HepG2 (cell line): ENCODE measurements at regions not wholly inside any gene's neighbourhood (a gene's known extent, or its start where the extent isn't known, plus 50 kb on each side); places are given as distances from the start of the nearest gene placed in this dataset.

Experiments
- ATAC-seq: fragments of 200-7000 bp; cut with Tn5 transposase; 3 replicates; pipeline ENCODE4 v1.9.1; 2020; ENCODE audit warnings: mild to moderate bottlenecking, moderate library complexity
- BruUV-seq: library from RNA; stranded (reverse); fragments of 400-500 nt; replicated peaks from 2 replicates; lab custom pipeline; 2021; lab: Mats Ljungman, UMichigan
- CTCF ChIA-PET: fragments of 300-600 bp; formaldehyde crosslinking; extraction: SDS; loops from one replicate; lab custom pipeline; 2021; ENCODE audit warnings: low total read pairs, inconsistent platforms, low intra/inter-chr PET ratio; lab: Yijun Ruan, JAX
- POLR2A ChIA-PET: fragments of 350-600 bp; sonication (Branson Sonifier 250); formaldehyde crosslinking; loops from one replicate; lab custom pipeline; 2020; ENCODE audit warnings: antibody characterized with exemption, inconsistent platforms; lab: Yijun Ruan, JAX
- DNase-seq: peaks from one replicate; pipeline ENCODE4 v3.0.0-alpha.2; 2015; ENCODE audit warnings: low spot score
- FAIRE-seq: peaks from 3 replicates; lab custom pipeline; 2011; peaks lifted over from hg19 to GRCh38; lab: Jason Lieb, UNC
- H2AFZ ChIP-seq: one replicate; pipeline ENCODE4 v1.6.1; 2011; ENCODE audit warnings: low read length, inconsistent platforms
- H3K27ac ChIP-seq: fragments of 300-600 bp; 3 replicates; pipeline ENCODE4 v1.8.0; 2011; ENCODE audit warnings: mixed run types, mild to moderate bottlenecking, mixed read lengths, low read length, inconsistent platforms; ENCODE audit not compliant: insufficient read depth; ENCODE audit errors: extremely low read length
- H3K27me3 ChIP-seq, 2 experiments: fragments of 200-600 bp in 1 of 2; 2 replicates in 1 of 2; 3 replicates in 1 of 2; pipeline versions ENCODE4 v1.6.0 to v1.8.0; 2011; ENCODE audit warnings: low read length in 2 of 2, mild to moderate bottlenecking in 2 of 2, moderate library complexity in 2 of 2, inconsistent platforms in 1 of 2; ENCODE audit not compliant: insufficient read depth in 2 of 2, control insufficient read depth in 1 of 2
- H3K36me3 ChIP-seq, 2 experiments: fragments of 200-600 bp in 1 of 2; replicated peaks in 1 of 2; 2 replicates in 1 of 2; 3 replicates in 1 of 2; pipeline versions ENCODE4 v1.5.1 to v1.8.0; 2011; ENCODE audit warnings: low read length in 2 of 2, inconsistent platforms in 1 of 2; ENCODE audit not compliant: insufficient read depth in 2 of 2, control insufficient read depth in 1 of 2
- H3K4me1 ChIP-seq: 2 replicates; pipeline ENCODE4 v1.5.1; 2012; ENCODE audit warnings: low read length, inconsistent platforms; ENCODE audit not compliant: insufficient read depth
- H3K4me2 ChIP-seq: 2 replicates; pipeline ENCODE4 v1.6.0; 2011; ENCODE audit warnings: low read depth, low read length, inconsistent platforms
- H3K4me3 ChIP-seq, 3 experiments: fragments of 200-600 bp in 1 of 3; sonication (generic), shearing (Covaris generic) in 1 of 3; replicated peaks in 1 of 3; 2 replicates each; pipeline ENCODE4 v1.5.1; 2011 to 2016; ENCODE audit warnings: low read length in 3 of 3, inconsistent platforms in 2 of 3, low read depth in 2 of 3, mild to moderate bottlenecking in 2 of 3, control low read depth in 1 of 3, mixed read lengths in 1 of 3; ENCODE audit not compliant: insufficient read depth in 1 of 3
- H3K79me2 ChIP-seq: one replicate; pipeline ENCODE4 v1.6.1; 2011; ENCODE audit warnings: low read length, inconsistent platforms; ENCODE audit not compliant: insufficient read depth
- H3K9ac ChIP-seq: 2 replicates; pipeline ENCODE4 v1.6.0; 2011; ENCODE audit warnings: mild to moderate bottlenecking, low read depth, low read length, inconsistent platforms; ENCODE audit not compliant: insufficient read depth
- H3K9me3 ChIP-seq: 2 replicates; pipeline ENCODE4 v1.5.1; 2012; ENCODE audit warnings: mild to moderate bottlenecking, low read length
- H4K20me1 ChIP-seq: 2 replicates; pipeline ENCODE4 v1.6.0; 2011; ENCODE audit warnings: inconsistent platforms, mild to moderate bottlenecking, low read length, moderate library complexity; ENCODE audit not compliant: insufficient read depth
- CENPT ChIP-seq: sonication (generic); formaldehyde crosslinking; IDR thresholded peaks from 2 replicates; pipeline ENCODE4 v1.8.0; 2022; ENCODE audit warnings: low read depth, mild to moderate bottlenecking, moderate library complexity, missing genetic modification reagents
- KAT7 ChIP-seq: IDR thresholded peaks from 2 replicates; pipeline ENCODE4 v1.6.1; 2018; ENCODE audit warnings: borderline replicate concordance, missing compliant biosample characterization
- MAFF ChIP-seq: IDR thresholded peaks from 2 replicates; pipeline ENCODE4 v1.6.1; 2011; ENCODE audit warnings: low read depth, low read length, improper control_type of control experiment
- NBN ChIP-seq: fragments of 450-650 bp; conservative IDR thresholded peaks from 2 replicates; pipeline ENCODE4 v1.6.1; 2017
- NONO ChIP-seq, 2 experiments: fragments of 450-650 bp in 1 of 2; sonication (generic) in 1 of 2; formaldehyde crosslinking in 1 of 2; IDR thresholded peaks in 1 of 2; conservative IDR thresholded peaks in 1 of 2; 2 replicates each; pipeline versions ENCODE4 v1.6.1 to v1.8.0; 2017 to 2022; ENCODE audit warnings: mild to moderate bottlenecking in 1 of 2, missing genetic modification reagents in 1 of 2, moderate library complexity in 1 of 2
- PHF20 ChIP-seq: sonication (generic); formaldehyde crosslinking; IDR thresholded peaks from 2 replicates; pipeline ENCODE4 v1.5.0; 2020; ENCODE audit warnings: mild to moderate bottlenecking, missing genetic modification reagents
- PTBP1 ChIP-seq: fragments of 200-400 bp; formaldehyde crosslinking; IDR thresholded peaks from 2 replicates; pipeline ENCODE4 v1.6.1; 2018; ENCODE audit warnings: low read length, low read depth; ENCODE audit not compliant: poor library complexity, severe bottlenecking
- SPEN ChIP-seq: sonication (generic); formaldehyde crosslinking; IDR thresholded peaks from 2 replicates; pipeline ENCODE4 v1.5.1; 2020; ENCODE audit warnings: low read depth, mild to moderate bottlenecking, missing genetic modification reagents
- WGBS: methylation state at CpG from one replicate; pipeline ENCODE4 v1.1.6; 2017; ENCODE audit warnings: low lambda C conversion rate; 5-methylcytosine and 5-hydroxymethylcytosine counted together
- in situ Hi-C: cut with HindIII; loops from 2 replicates; pipeline ENCODE4 v1.10.0; 2017; ENCODE audit warnings: low pct_unique_long_range_greater_than_20kb; ENCODE audit not compliant: extremely low pct_ligation_motif_present
- intact Hi-C: fragments of 100-400 bp; cut with micrococcal nuclease; formaldehyde crosslinking; loops from one replicate; pipeline ENCODE4 v1.10.0; 2022; ENCODE audit not compliant: unreplicated experiment
- TF ChIP-seq, protein P1 (sequence below): sonication (generic); formaldehyde crosslinking; IDR thresholded peaks from 2 replicates; pipeline ENCODE4 v1.4.0; 2020; ENCODE audit warnings: missing genetic modification reagents
- TF ChIP-seq, protein P2 (sequence below): sonication (generic); formaldehyde crosslinking; IDR thresholded peaks from 2 replicates; pipeline ENCODE4 v1.5.0; 2020; ENCODE audit warnings: missing genetic modification reagents, mild to moderate bottlenecking, borderline replicate concordance
- TF ChIP-seq, protein P3 (sequence below): sonication (generic); formaldehyde crosslinking; IDR thresholded peaks from 2 replicates; pipeline ENCODE4 v1.9.0; 2021; ENCODE audit warnings: missing genetic modification reagents, borderline replicate concordance
- TF ChIP-seq, protein P4 (sequence below): IDR thresholded peaks from 2 replicates; pipeline ENCODE4 v1.6.1; 2012; ENCODE audit warnings: low read length, improper control_type of control experiment

DNA sequence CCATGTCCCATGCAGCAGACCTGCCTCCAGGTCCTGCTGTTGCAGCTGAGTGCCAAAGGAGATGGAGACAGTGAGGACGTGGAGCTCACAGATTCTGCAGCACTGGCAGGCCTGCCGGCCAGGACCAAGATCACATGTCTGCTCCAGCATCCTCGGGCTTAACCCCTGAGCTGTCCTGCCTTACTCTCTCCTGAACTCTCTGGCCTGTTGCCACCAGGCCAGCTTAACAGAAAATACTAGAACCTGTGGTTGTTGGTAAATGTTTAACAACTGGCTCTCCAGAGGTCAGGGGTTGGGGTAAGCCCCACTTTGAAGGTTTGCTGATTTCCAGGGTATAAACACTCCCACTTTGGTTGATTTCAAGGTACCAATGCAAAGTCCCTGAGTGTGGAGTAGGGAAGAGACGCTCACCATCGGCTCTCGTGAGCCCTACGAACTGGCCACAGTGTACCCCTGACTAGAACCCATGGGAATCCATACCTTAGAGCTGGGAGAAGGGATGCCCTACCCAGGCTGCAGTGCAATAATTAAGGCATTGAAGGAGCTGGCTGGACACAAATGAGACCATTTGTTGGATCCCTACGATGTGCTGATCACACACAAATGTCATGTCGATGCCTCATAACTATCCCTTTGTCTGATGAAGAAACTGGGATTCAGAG is 147.9 kb downstream of the OR4M2 start (continued):
- TF ChIP-seq NBN = no peak
- TF ChIP-seq, protein P1, sequence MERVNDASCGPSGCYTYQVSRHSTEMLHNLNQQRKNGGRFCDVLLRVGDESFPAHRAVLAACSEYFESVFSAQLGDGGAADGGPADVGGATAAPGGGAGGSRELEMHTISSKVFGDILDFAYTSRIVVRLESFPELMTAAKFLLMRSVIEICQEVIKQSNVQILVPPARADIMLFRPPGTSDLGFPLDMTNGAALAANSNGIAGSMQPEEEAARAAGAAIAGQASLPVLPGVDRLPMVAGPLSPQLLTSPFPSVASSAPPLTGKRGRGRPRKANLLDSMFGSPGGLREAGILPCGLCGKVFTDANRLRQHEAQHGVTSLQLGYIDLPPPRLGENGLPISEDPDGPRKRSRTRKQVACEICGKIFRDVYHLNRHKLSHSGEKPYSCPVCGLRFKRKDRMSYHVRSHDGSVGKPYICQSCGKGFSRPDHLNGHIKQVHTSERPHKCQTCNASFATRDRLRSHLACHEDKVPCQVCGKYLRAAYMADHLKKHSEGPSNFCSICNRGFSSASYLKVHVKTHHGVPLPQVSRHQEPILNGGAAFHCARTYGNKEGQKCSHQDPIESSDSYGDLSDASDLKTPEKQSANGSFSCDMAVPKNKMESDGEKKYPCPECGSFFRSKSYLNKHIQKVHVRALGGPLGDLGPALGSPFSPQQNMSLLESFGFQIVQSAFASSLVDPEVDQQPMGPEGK = no peak

DNA sequence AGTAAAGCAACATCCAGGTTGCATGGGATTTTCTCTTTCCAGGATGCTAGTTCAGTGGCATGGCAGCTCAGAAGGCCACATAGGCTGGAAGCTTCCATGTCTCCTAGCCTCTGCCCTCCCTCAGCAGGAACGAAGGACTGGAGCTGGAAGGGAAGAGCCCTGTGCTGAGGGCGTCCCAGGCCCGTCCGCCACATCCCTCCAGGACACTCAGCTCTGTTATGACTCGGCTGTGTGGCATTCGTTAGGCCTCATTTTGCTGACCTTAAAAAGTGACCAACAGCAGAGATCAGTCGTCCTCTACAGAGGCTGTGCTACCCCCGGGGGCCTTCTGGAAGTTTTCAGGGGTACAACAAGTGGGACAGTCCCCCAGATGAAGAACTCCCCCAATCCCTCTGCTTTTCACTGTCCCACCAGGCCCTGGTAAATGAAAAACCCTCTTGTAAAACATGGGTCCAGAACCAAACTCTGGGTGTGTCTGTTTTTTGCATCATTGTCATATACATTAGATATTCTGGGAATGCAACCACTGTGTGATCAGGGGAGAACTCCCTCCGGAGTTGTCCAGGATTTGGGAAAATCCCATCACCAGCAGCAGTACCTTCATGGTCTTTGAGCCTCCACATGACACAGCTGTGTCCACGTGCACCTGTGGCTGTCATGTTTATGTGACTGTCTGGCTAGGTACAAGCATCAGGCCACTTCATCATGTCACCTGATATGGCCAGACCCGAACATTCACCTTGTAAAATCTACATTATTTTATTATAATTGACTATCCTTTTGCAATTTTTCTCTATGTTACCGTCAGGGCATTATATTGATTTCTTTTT is 149.9 kb downstream of the OR4M2 start:
- H3K9ac ChIP-seq = no peak overlapping the region
- no peaks in the 10 kb centered on the region for H3K36me3 ChIP-seq
- no peaks in the 10 kb centered on the region; a peak in 1 of 5 replicates for H3K27me3 ChIP-seq
- H3K4me1 ChIP-seq = no peaks in the 10 kb centered on the region; the same call in 1 of the 2 replicates
- no peak overlapping the region for H3K27ac ChIP-seq
- FAIRE-seq (no peak), ATAC-seq (no peak)
- WGBS = 10% methylated on average over 4 of the region's 12 CpGs
- POLR2A ChIA-PET = no interaction called here
- TF ChIP-seq PTBP1 (no peak), CENPT (CRISPR knock-in tag) (no peak), SPEN (CRISPR knock-in tag) (no peak), NONO (IDR thresholded peaks at IDR 0.05) (no peak), NONO (CRISPR knock-in tag; conservative IDR thresholded peaks at IDR 0.05) (no peak), KAT7 (CRISPR knock-in tag) (no peak), MAFF (no peak), PHF20 (no peak)
- TF ChIP-seq, protein P2, sequence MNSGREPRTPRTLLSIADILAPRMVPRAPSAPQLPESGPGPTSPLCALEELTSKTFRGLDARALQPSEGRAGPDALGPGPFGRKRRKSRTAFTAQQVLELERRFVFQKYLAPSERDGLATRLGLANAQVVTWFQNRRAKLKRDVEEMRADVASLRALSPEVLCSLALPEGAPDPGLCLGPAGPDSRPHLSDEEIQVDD (CRISPR knock-in tag) = no peak
- TF ChIP-seq, protein P3, sequence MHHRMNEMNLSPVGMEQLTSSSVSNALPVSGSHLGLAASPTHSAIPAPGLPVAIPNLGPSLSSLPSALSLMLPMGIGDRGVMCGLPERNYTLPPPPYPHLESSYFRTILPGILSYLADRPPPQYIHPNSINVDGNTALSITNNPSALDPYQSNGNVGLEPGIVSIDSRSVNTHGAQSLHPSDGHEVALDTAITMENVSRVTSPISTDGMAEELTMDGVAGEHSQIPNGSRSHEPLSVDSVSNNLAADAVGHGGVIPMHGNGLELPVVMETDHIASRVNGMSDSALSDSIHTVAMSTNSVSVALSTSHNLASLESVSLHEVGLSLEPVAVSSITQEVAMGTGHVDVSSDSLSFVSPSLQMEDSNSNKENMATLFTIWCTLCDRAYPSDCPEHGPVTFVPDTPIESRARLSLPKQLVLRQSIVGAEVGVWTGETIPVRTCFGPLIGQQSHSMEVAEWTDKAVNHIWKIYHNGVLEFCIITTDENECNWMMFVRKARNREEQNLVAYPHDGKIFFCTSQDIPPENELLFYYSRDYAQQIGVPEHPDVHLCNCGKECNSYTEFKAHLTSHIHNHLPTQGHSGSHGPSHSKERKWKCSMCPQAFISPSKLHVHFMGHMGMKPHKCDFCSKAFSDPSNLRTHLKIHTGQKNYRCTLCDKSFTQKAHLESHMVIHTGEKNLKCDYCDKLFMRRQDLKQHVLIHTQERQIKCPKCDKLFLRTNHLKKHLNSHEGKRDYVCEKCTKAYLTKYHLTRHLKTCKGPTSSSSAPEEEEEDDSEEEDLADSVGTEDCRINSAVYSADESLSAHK (CRISPR knock-in tag) = no peak
- TF ChIP-seq, protein P4, sequence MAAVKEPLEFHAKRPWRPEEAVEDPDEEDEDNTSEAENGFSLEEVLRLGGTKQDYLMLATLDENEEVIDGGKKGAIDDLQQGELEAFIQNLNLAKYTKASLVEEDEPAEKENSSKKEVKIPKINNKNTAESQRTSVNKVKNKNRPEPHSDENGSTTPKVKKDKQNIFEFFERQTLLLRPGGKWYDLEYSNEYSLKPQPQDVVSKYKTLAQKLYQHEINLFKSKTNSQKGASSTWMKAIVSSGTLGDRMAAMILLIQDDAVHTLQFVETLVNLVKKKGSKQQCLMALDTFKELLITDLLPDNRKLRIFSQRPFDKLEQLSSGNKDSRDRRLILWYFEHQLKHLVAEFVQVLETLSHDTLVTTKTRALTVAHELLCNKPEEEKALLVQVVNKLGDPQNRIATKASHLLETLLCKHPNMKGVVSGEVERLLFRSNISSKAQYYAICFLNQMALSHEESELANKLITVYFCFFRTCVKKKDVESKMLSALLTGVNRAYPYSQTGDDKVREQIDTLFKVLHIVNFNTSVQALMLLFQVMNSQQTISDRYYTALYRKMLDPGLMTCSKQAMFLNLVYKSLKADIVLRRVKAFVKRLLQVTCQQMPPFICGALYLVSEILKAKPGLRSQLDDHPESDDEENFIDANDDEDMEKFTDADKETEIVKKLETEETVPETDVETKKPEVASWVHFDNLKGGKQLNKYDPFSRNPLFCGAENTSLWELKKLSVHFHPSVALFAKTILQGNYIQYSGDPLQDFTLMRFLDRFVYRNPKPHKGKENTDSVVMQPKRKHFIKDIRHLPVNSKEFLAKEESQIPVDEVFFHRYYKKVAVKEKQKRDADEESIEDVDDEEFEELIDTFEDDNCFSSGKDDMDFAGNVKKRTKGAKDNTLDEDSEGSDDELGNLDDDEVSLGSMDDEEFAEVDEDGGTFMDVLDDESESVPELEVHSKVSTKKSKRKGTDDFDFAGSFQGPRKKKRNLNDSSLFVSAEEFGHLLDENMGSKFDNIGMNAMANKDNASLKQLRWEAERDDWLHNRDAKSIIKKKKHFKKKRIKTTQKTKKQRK = no peak
- TF ChIP-seq, all 625 proteins: peak for 0
- no peak for DNase-seq
- CTCF ChIA-PET = no interaction called here
- no peaks in the 10 kb centered on the region for H4K20me1 ChIP-seq
- H2AFZ ChIP-seq = no peak overlapping the region
- no peaks in the 10 kb centered on the region for H3K9me3 ChIP-seq
- no TSS peak for BruUV-seq
- no peak overlapping the region for H3K4me2 ChIP-seq
- H3K79me2 ChIP-seq = no peaks in the 10 kb centered on the region
- H3K4me3 ChIP-seq = no peak overlapping the region
- in situ Hi-C loops (no loop called here), intact Hi-C loops (no loop called here)
